ENCODE measurements at regions not wholly inside any gene's neighbourhood (a gene's known extent, or its start where the extent isn't known, plus 50 kb on each side); places are given as distances from the start of the nearest gene placed in this dataset.

- Histone ChIP-seq H3K9me3 (ENCODE audit: control insufficient read depth, low read length) (no peaks in the 10 kb centered on the region), H3K4me1 (ENCODE audit: control insufficient read depth in 1 of 2, insufficient read depth in 2 of 2, low read length in 2 of 2) (no peaks in the 10 kb centered on the region), H3K27ac (ENCODE audit: low read depth in 1 of 2, low read length in 2 of 2) (no peak overlapping the region), H3K4me3 (ENCODE audit: low read length in 2 of 2) (no peak overlapping the region), H3K27me3 (ENCODE audit: control insufficient read depth in 1 of 2, insufficient read depth in 2 of 2, low read length in 1 of 2) (no peaks in the 10 kb centered on the region), H3K36me3 (ENCODE audit: control insufficient read depth in 1 of 2, insufficient read depth in 2 of 2, low read length in 1 of 2) (no peaks in the 10 kb centered on the region)
- no peak for ATAC-seq (ENCODE audit: low FRiP score)
- intact Hi-C loops (cut with DNase I): no loop called here
- DNase-seq: no peak
- WGBS, 2 donors: 91 to 92% methylated on average over 2 of the region's 2 CpGs
These were observed 328.5 kb upstream of the ZEB2 start for GRCh38 chr2:144848423-144848822.

- DNase-seq (no peak), ATAC-seq (ENCODE audit: low FRiP score) (no peak)
- no peak overlapping the region for H3K27ac ChIP-seq (ENCODE audit: low read depth in 1 of 2, low read length in 2 of 2)
- H3K27me3 ChIP-seq (ENCODE audit: control insufficient read depth in 1 of 2, insufficient read depth in 2 of 2, low read length in 1 of 2): no peaks in the 10 kb centered on the region
- H3K9me3 ChIP-seq (ENCODE audit: control insufficient read depth, low read length): no peaks in the 10 kb centered on the region
- no peaks in the 10 kb centered on the region for H3K4me1 ChIP-seq (ENCODE audit: control insufficient read depth in 1 of 2, insufficient read depth in 2 of 2, low read length in 2 of 2)
- intact Hi-C loops (cut with DNase I): no loop called here
- H3K4me3 ChIP-seq (ENCODE audit: low read length in 2 of 2): no peak overlapping the region
- 89% methylated on average over 5 of the region's 5 CpGs for WGBS, 2 donors
- H3K36me3 ChIP-seq (ENCODE audit: control insufficient read depth in 1 of 2, insufficient read depth in 2 of 2, low read length in 1 of 2): no peaks in the 10 kb centered on the region
These were observed 327.6 kb upstream of the ZEB2 start for GRCh38 chr2:144847347-144848080.

GRCh38 chr2:144836635-144837350, 316.9 kb upstream of the ZEB2 start:
- H3K4me1 ChIP-seq (ENCODE audit: control insufficient read depth in 1 of 2, insufficient read depth in 2 of 2, low read length in 2 of 2): peaks cover 0 to 2% of the 10 kb centered on the region in 2 donors
- DNase-seq: no peak
- H3K27me3 ChIP-seq (ENCODE audit: control insufficient read depth in 1 of 2, insufficient read depth in 2 of 2, low read length in 1 of 2): no peaks in the 10 kb centered on the region
- 92 to 93% methylated on average over 7 of the region's 7 CpGs for WGBS, 2 donors
- H3K9me3 ChIP-seq (ENCODE audit: control insufficient read depth, low read length): no peaks in the 10 kb centered on the region
- H3K36me3 ChIP-seq (ENCODE audit: control insufficient read depth in 1 of 2, insufficient read depth in 2 of 2, low read length in 1 of 2): no peaks in the 10 kb centered on the region
- intact Hi-C loops (cut with DNase I): no loop called here
- H3K4me3 ChIP-seq (ENCODE audit: low read length in 2 of 2): no peak overlapping the region
- H3K27ac ChIP-seq (ENCODE audit: low read depth in 1 of 2, low read length in 2 of 2): no peak overlapping the region
- ATAC-seq (ENCODE audit: low FRiP score): no peak

DNA sequence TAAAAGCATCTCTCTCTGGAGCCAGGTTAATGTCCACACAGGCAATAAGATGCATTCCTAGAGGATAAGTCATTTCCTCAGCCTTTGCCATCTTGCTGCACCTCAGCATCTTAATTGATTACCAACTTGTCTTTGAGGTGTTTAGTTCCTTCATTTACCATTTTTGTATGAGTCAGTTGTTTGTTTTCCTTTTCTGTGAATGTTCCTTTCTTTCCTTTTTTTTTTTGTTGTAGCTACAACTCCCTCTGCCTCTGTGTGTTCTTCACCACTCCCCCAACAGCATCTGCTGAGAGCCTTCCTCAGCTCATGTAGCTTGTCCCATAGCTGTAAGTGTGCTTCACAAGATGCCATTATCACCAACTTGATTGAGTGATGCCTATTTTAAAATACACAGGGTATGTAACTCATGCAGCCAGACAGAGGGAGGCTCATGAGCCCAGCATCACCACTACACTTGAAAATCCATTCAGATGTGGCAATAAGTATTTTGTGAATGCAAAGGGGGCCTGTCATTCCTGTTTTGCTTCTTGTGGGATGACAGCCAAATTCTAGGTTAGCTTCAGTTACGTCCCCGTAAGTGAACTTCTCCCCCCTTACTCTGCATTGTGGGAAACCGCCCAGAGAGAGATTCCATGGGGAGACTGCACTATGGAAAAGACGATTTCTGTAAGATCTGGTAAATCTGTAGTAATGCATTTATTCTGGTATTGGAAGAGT, 315.9 kb upstream of the ZEB2 start:
- Histone ChIP-seq H3K4me3 (ENCODE audit: low read length in 2 of 2) (no peak overlapping the region), H3K27me3 (ENCODE audit: control insufficient read depth in 1 of 2, insufficient read depth in 2 of 2, low read length in 1 of 2) (no peaks in the 10 kb centered on the region), H3K9me3 (ENCODE audit: control insufficient read depth, low read length) (no peaks in the 10 kb centered on the region), H3K27ac (ENCODE audit: low read depth in 1 of 2, low read length in 2 of 2) (no peak overlapping the region), H3K36me3 (ENCODE audit: control insufficient read depth in 1 of 2, insufficient read depth in 2 of 2, low read length in 1 of 2) (no peaks in the 10 kb centered on the region), H3K4me1 (ENCODE audit: control insufficient read depth in 1 of 2, insufficient read depth in 2 of 2, low read length in 2 of 2) (peaks cover 0 to 2% of the 10 kb centered on the region in 2 donors)
- no peak for DNase-seq
- no peak for ATAC-seq (ENCODE audit: low FRiP score)
- whole genome bisulfite sequencing, 2 donors: 91 to 92% methylated on average over 4 of the region's 4 CpGs
- intact Hi-C loops (cut with DNase I): no loop called here

DNA sequence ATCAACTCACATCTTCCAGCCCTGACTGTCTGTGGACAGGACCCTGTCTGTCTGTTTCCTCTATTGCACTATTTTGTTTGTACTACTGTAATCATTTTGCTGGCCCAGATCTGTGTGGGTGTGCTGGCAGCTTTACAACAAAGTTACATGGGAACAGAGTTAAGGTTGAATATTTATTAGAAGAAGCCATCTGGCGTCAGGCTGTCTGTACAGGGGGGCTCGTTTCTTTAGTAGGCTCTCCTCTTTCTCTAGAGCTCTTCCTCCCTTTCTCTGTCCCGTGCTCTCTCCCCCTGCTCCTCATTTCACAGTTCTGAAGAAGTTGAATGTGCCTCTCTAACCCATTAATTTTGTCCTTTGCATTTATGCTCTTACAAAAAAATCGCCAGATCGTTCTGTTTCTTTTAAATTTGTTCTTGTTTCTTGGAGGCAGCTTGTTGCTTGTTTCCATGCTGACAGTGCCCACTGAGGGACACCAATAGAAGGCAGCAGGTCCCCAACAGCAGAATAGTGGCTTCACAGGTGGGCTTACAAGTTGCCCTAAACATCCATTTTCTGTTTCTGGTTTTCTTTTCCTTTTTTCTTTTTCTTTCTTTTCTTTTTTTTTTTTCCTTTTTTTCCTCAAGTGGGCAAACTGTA, 315.2 kb upstream of the ZEB2 start:
- no peaks in the 10 kb centered on the region for H3K27me3 ChIP-seq (ENCODE audit: control insufficient read depth in 1 of 2, insufficient read depth in 2 of 2, low read length in 1 of 2)
- H3K4me1 ChIP-seq (ENCODE audit: control insufficient read depth in 1 of 2, insufficient read depth in 2 of 2, low read length in 2 of 2): peaks cover 0 to 2% of the 10 kb centered on the region in 2 donors
- DNase-seq (no peak), ATAC-seq (ENCODE audit: low FRiP score) (no peak)
- WGBS, 2 donors: 25 to 26% methylated on average over 5 of the region's 5 CpGs
- no peak overlapping the region for H3K4me3 ChIP-seq (ENCODE audit: low read length in 2 of 2)
- H3K36me3 ChIP-seq (ENCODE audit: control insufficient read depth in 1 of 2, insufficient read depth in 2 of 2, low read length in 1 of 2): no peaks in the 10 kb centered on the region
- intact Hi-C loops (cut with DNase I): no loop called here
- H3K9me3 ChIP-seq (ENCODE audit: control insufficient read depth, low read length): no peaks in the 10 kb centered on the region
- no peak overlapping the region for H3K27ac ChIP-seq (ENCODE audit: low read depth in 1 of 2, low read length in 2 of 2)

GRCh38 chr2:144834363-144834762, 314.4 kb upstream of the ZEB2 start:
- H3K4me3 ChIP-seq (ENCODE audit: low read length in 2 of 2): no peak overlapping the region
- intact Hi-C loops (cut with DNase I): no loop called here
- ATAC-seq (ENCODE audit: low FRiP score) (no peak), DNase-seq (no peak)
- H3K4me1 ChIP-seq (ENCODE audit: control insufficient read depth in 1 of 2, insufficient read depth in 2 of 2, low read length in 2 of 2): peaks cover 0 to 2% of the 10 kb centered on the region in 2 donors
- H3K27me3 ChIP-seq (ENCODE audit: control insufficient read depth in 1 of 2, insufficient read depth in 2 of 2, low read length in 1 of 2): no peaks in the 10 kb centered on the region
- no peak overlapping the region for H3K27ac ChIP-seq (ENCODE audit: low read depth in 1 of 2, low read length in 2 of 2)
- 60% methylated on average over 4 of the region's 4 CpGs for WGBS, 2 donors
- no peaks in the 10 kb centered on the region for H3K9me3 ChIP-seq (ENCODE audit: control insufficient read depth, low read length)
- H3K36me3 ChIP-seq (ENCODE audit: control insufficient read depth in 1 of 2, insufficient read depth in 2 of 2, low read length in 1 of 2): no peaks in the 10 kb centered on the region

DNA sequence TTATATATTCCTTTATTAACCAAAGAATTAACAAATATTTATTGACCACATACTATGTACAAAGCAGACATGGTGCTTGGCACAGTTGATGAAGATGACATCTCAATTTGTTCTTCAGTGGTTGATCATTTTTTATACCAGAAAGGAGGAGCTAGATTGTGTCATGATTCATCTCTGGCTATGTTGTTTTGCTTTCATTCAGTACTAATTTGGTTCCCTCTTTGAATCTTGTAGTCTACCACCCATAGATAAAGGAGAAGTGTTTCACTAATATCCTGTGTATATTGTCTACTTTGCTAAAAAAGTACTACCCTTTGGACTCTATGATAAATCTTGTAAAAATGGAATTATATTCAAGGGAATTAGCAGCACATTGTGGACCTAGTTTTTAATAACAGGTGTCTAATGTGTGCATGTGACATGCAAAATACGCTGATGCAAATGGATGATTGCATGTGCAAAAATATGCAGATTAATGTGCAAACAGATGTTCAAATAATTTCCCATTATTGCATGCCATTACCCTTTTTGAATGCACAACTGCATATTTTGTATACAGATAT, 313.2 kb upstream of the ZEB2 start:
- Histone ChIP-seq H3K27ac (ENCODE audit: low read depth in 1 of 2, low read length in 2 of 2) (no peak overlapping the region), H3K27me3 (ENCODE audit: control insufficient read depth in 1 of 2, insufficient read depth in 2 of 2, low read length in 1 of 2) (no peaks in the 10 kb centered on the region), H3K9me3 (ENCODE audit: control insufficient read depth, low read length) (no peaks in the 10 kb centered on the region), H3K4me1 (ENCODE audit: control insufficient read depth in 1 of 2, insufficient read depth in 2 of 2, low read length in 2 of 2) (peaks cover 0 to 2% of the 10 kb centered on the region in 2 donors), H3K36me3 (ENCODE audit: control insufficient read depth in 1 of 2, insufficient read depth in 2 of 2, low read length in 1 of 2) (no peaks in the 10 kb centered on the region), H3K4me3 (ENCODE audit: low read length in 2 of 2) (no peak overlapping the region)
- ATAC-seq (ENCODE audit: low FRiP score): no peak
- intact Hi-C loops (cut with DNase I): no loop called here
- DNase-seq: no peak
- WGBS, 2 donors: 100% methylated on average over 1 of the region's 1 CpG

DNA sequence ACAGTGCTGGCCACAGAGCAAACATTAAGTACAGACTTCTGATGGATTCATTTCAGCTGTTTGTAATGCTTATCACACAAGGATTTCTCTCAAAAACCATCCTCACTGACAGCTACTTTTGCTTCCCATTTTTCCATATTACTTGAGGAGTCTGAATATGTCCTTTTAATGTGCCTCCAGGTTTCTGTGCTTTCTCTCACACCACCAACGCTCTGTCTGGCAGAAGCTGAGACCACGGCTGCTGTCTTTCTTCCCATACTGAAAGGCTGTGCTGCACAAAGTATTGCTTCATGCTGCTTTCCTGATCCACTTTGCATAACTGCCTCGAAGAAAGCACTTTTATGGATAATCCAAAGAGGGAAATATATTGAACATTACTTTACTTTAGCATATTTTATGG, 312.1 kb upstream of the ZEB2 start:
- H3K9me3 ChIP-seq (ENCODE audit: control insufficient read depth, low read length): no peaks in the 10 kb centered on the region
- no peaks in the 10 kb centered on the region for H3K36me3 ChIP-seq (ENCODE audit: control insufficient read depth in 1 of 2, insufficient read depth in 2 of 2, low read length in 1 of 2)
- H3K4me3 ChIP-seq (ENCODE audit: low read length in 2 of 2): no peak overlapping the region
- peaks cover 0 to 2% of the 10 kb centered on the region in 2 donors for H3K4me1 ChIP-seq (ENCODE audit: control insufficient read depth in 1 of 2, insufficient read depth in 2 of 2, low read length in 2 of 2)
- DNase-seq (no peak), ATAC-seq (ENCODE audit: low FRiP score) (no peak)
- WGBS, 2 donors: 91 to 93% methylated on average over 3 of the region's 3 CpGs
- no peaks in the 10 kb centered on the region for H3K27me3 ChIP-seq (ENCODE audit: control insufficient read depth in 1 of 2, insufficient read depth in 2 of 2, low read length in 1 of 2)
- no peak overlapping the region for H3K27ac ChIP-seq (ENCODE audit: low read depth in 1 of 2, low read length in 2 of 2)
- intact Hi-C loops (cut with DNase I): no loop called here
